Stomach (tissue), 4 donors: ENCODE measurements at regions not wholly inside any gene's neighbourhood (a gene's known extent, or its start where the extent isn't known, plus 50 kb on each side); places are given as distances from the start of the nearest gene placed in this dataset.

Experiments
- EP300 ChIP-seq: sonication (generic); formaldehyde crosslinking; IDR thresholded peaks from one replicate; pipeline ENCODE4 v1.6.1; 2017; ENCODE audit warnings: antibody characterized with exemption
- POLR2A ChIP-seq, 4 donors: fragments of 450-650 bp; IDR thresholded peaks; one replicate each; pipeline ENCODE4 v1.6.1; 2016; ENCODE audit warnings: antibody characterized with exemption in 4 of 4, control low read depth in 2 of 4, mild to moderate bottlenecking in 1 of 4, moderate library complexity in 1 of 4
- POLR2AphosphoS5 ChIP-seq, 3 donors: sonication (generic); formaldehyde crosslinking; IDR thresholded peaks; one replicate each; pipeline ENCODE4 v1.6.1; 2016; ENCODE audit warnings: antibody characterized with exemption in 3 of 3
- TF ChIP-seq, protein P1 (sequence below), 7 experiments: fragments of 450-650 bp in 4 of 7; fragments of 200-600 bp in 3 of 7; sonication (generic) in 3 of 7; IDR thresholded peaks; one replicate each; pipeline ENCODE4 v1.5.1; 2016 to 2019; ENCODE audit warnings: antibody characterized with exemption in 7 of 7, control low read depth in 2 of 7, mild to moderate bottlenecking in 1 of 7

DNA sequence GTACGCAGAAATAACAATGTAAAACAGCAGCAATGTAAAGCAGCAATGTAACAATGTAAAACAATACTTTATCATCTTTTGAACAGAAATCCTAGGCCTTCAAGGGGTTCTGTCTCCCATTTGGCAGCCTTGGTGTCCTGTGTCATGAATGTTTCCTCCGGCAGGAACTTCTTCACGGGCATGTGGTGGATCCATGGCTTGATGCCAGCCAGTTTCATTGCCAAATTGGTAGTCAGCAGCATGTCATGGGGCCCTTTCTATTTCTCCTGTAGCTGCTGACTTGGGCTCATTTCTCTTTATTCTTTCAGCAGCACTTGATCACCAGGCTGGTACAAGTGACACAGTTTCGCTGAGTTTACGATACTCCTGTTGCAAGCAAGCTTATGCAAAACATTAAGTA lies 275.3 kb downstream of the HTR1A start:
- TF ChIP-seq, protein P1, sequence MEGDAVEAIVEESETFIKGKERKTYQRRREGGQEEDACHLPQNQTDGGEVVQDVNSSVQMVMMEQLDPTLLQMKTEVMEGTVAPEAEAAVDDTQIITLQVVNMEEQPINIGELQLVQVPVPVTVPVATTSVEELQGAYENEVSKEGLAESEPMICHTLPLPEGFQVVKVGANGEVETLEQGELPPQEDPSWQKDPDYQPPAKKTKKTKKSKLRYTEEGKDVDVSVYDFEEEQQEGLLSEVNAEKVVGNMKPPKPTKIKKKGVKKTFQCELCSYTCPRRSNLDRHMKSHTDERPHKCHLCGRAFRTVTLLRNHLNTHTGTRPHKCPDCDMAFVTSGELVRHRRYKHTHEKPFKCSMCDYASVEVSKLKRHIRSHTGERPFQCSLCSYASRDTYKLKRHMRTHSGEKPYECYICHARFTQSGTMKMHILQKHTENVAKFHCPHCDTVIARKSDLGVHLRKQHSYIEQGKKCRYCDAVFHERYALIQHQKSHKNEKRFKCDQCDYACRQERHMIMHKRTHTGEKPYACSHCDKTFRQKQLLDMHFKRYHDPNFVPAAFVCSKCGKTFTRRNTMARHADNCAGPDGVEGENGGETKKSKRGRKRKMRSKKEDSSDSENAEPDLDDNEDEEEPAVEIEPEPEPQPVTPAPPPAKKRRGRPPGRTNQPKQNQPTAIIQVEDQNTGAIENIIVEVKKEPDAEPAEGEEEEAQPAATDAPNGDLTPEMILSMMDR (IDR thresholded peaks at IDR 0.05) = no peak
- TF ChIP-seq EP300 (no peak), POLR2AphosphoS5 (IDR thresholded peaks at IDR 0.05) (no peak), POLR2A (IDR thresholded peaks at IDR 0.05) (no peak)
